GM23248 (cell line): ENCODE measurements at regions not wholly inside any gene's neighbourhood (a gene's known extent, or its start where the extent isn't known, plus 50 kb on each side); places are given as distances from the start of the nearest gene placed in this dataset.

ENCODE experiments used
- DNase-seq: peaks from one replicate; pipeline ENCODE4 v3.0.0-alpha.2; 2015
- H2AFZ ChIP-seq: fragments of 200-600 bp; sonication (generic); 2 replicates; pipeline ENCODE4 v1.6.1; 2016; ENCODE audit warnings: antibody characterized with exemption
- H3F3A ChIP-seq: fragments of 200-600 bp; sonication (generic); 2 replicates; pipeline ENCODE4 v1.6.1; 2016; ENCODE audit warnings: mild to moderate bottlenecking, antibody characterized with exemption, mixed run types; ENCODE audit not compliant: insufficient read depth
- H3K27ac ChIP-seq: fragments of 200-600 bp; sonication (generic); 2 replicates; pipeline ENCODE4 v1.5.1; 2016; ENCODE audit warnings: mild to moderate bottlenecking
- H3K27me3 ChIP-seq: fragments of 200-600 bp; sonication (generic); replicated peaks from 2 replicates; pipeline ENCODE4 v1.6.1; 2016; ENCODE audit warnings: mild to moderate bottlenecking; ENCODE audit not compliant: insufficient read depth
- H3K36me3 ChIP-seq: fragments of 200-600 bp; sonication (generic); 2 replicates; pipeline ENCODE4 v1.6.1; 2016; ENCODE audit warnings: low read depth, mild to moderate bottlenecking
- H3K4me1 ChIP-seq: fragments of 200-600 bp; sonication (generic); 2 replicates; pipeline ENCODE4 v1.6.1; 2016; ENCODE audit warnings: mild to moderate bottlenecking; ENCODE audit not compliant: insufficient read depth
- H3K4me2 ChIP-seq: fragments of 200-600 bp; sonication (generic); one replicate; pipeline ENCODE4 v1.6.1; 2016; ENCODE audit warnings: mild to moderate bottlenecking; ENCODE audit not compliant: unreplicated experiment
- H3K4me3 ChIP-seq: fragments of 200-600 bp; sonication (generic); 2 replicates; pipeline ENCODE4 v1.5.1; 2016; ENCODE audit warnings: mild to moderate bottlenecking
- H3K79me2 ChIP-seq: fragments of 200-600 bp; sonication (generic); 2 replicates; pipeline ENCODE4 v1.6.1; 2016; ENCODE audit warnings: mild to moderate bottlenecking; ENCODE audit not compliant: insufficient read depth
- H3K9ac ChIP-seq: fragments of 200-600 bp; sonication (generic); 2 replicates; pipeline ENCODE4 v1.6.1; 2016; ENCODE audit warnings: mild to moderate bottlenecking
- H3K9me2 ChIP-seq: fragments of 200-600 bp; sonication (generic); 2 replicates; pipeline ENCODE4 v1.6.1; 2016; ENCODE audit warnings: mixed run types, mild to moderate bottlenecking, moderate library complexity; ENCODE audit not compliant: insufficient read depth
- H3K9me3 ChIP-seq: fragments of 200-600 bp; sonication (generic); one replicate; pipeline ENCODE4 v1.6.1; 2017; ENCODE audit warnings: low read depth
- H4K20me1 ChIP-seq: fragments of 200-600 bp; sonication (generic); 2 replicates; pipeline ENCODE4 v1.6.0; 2016; ENCODE audit not compliant: insufficient read depth
- EZH2 ChIP-seq: fragments of 200-600 bp; sonication (generic); IDR thresholded peaks from 2 replicates; pipeline ENCODE4 v1.6.1; 2018; ENCODE audit warnings: antibody characterized with exemption, mild to moderate bottlenecking; ENCODE audit not compliant: insufficient read depth, poor library complexity, severe bottlenecking
- EZH2phosphoT487 ChIP-seq: fragments of 200-600 bp; sonication (generic); IDR thresholded peaks from 2 replicates; pipeline ENCODE4 v1.6.1; 2018; ENCODE audit warnings: antibody characterized with exemption, moderate library complexity, mild to moderate bottlenecking, low read depth; ENCODE audit not compliant: insufficient read depth
- WGBS, 2 experiments: methylation state at CpG; one replicate each; pipeline ENCODE4 v1.1.6; 2015 to 2017; ENCODE audit warnings: low lambda C conversion rate in 2 of 2, low coverage in 1 of 2; ENCODE audit errors: missing lambda C conversion rate in 2 of 2; 5-methylcytosine and 5-hydroxymethylcytosine counted together
- in situ Hi-C: fragments of 300-500 bp; cut with MboI; formaldehyde crosslinking; loops from 2 replicates; pipeline ENCODE4 v1.15.0; 2020

DNA sequence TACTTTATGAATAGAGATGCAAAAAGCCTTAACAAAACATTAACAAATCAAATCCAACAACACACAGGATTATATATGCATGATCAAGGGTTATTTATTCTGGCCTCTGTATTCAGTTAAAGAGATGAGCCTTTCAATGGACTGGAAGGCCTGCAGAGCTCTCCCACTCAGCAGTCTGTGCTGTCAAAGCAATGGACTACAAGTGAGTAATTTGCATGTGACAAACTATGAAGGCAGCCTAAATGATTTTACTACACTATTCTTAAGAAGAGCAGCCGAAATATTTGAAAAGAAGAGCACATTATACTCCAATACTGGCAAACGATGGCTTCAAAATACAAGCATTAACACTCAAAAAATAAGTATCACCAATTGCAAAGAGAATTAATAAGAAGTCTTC, 250.4 kb upstream of the HSFY2 start:
- TF ChIP-seq EZH2phosphoT487 (no peak), EZH2 (no peak)
- no peaks in the 10 kb centered on the region for H3K9me2 ChIP-seq
- 0 out of 2 replicates have a peak, but pooled peaks cover 6% of the 10 kb centered on the region for H3K79me2 ChIP-seq
- H4K20me1 ChIP-seq, result no peaks in the 10 kb centered on the region
- in situ Hi-C loops, result no loop called here
- no peaks in the 10 kb centered on the region for H3K36me3 ChIP-seq
- no peaks in the 10 kb centered on the region for H3K4me1 ChIP-seq
- H3K27me3 ChIP-seq, result no peaks in the 10 kb centered on the region
- H3K27ac ChIP-seq, result no peak overlapping the region
- no peaks in the 10 kb centered on the region for H3K9me3 ChIP-seq
- H2AFZ ChIP-seq, result no peak overlapping the region
- no peak overlapping the region for H3K9ac ChIP-seq
- WGBS, 2 experiments, result 0 to 9% methylated on average over 2 of the region's 2 CpGs
- 0 out of 2 replicates have a peak, but pooled peaks cover 5% of the 10 kb centered on the region for H3F3A ChIP-seq
- peak; percentile 24 for DNase-seq
- H3K4me3 ChIP-seq, result no peak overlapping the region
- no peak overlapping the region for H3K4me2 ChIP-seq

DNA sequence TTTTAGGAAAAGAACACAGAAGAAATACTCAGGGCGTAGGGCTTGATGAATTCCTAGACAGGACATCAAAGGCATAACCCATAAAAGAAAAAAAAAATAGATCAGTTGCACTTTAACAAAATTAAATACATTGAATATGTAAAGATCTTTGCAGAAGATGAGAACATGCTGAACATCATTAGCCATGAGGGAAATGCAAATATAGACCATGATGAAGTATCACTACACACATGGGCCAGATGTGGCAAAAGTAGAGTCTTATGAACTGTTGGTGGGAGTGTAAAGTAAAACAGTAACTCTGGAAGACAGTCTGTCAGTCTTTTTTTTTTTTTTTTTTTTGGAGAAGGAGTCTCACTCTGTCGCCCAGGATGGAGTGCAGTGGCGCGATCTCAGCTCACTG, 246.7 kb upstream of the HSFY2 start:
- no peak overlapping the region for H3K4me3 ChIP-seq
- 97 to 100% methylated on average over 1 to 4 of the region's 4 CpGs for WGBS, 2 experiments
- no peaks in the 10 kb centered on the region for H4K20me1 ChIP-seq
- no peak for DNase-seq
- no peaks in the 10 kb centered on the region for H3K27me3 ChIP-seq
- in situ Hi-C loops, result no loop called here
- H3K4me1 ChIP-seq, result no peaks in the 10 kb centered on the region
- H3F3A ChIP-seq, result 0 out of 2 replicates have a peak, but pooled peaks cover 5% of the 10 kb centered on the region
- no peak overlapping the region for H3K27ac ChIP-seq
- 0 out of 2 replicates have a peak, but pooled peaks cover 6% of the 10 kb centered on the region for H3K79me2 ChIP-seq
- no peak overlapping the region for H3K9ac ChIP-seq
- H3K9me3 ChIP-seq, result no peaks in the 10 kb centered on the region
- no peaks in the 10 kb centered on the region for H3K9me2 ChIP-seq
- H2AFZ ChIP-seq, result no peak overlapping the region
- no peak overlapping the region for H3K4me2 ChIP-seq
- H3K36me3 ChIP-seq, result no peaks in the 10 kb centered on the region
- no peak for TF ChIP-seq EZH2phosphoT487
- no peak for TF ChIP-seq EZH2

DNA sequence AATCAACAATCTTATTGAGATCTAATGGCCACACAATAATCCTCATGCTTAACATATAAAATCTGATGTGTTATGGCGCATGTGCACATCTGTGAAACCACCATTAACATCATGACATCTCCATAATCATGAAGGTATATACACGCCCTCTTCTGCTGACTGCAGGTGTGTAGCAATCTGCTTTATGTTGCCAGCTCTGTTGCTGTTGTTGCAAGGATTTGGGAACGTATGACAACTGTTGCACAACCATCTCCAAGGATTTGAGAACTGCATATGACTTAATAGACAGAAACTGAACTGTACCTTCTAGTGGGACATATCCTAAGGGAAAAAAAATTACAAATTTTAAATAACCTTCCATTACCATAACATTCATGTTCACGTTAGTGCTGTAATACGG, 243.5 kb upstream of the HSFY2 start:
- no peak for TF ChIP-seq EZH2phosphoT487
- no peaks in the 10 kb centered on the region for H3K36me3 ChIP-seq
- WGBS, 2 experiments, result 86 to 87% methylated on average over 5 of the region's 5 CpGs
- H3K27me3 ChIP-seq, result no peaks in the 10 kb centered on the region
- no peak for DNase-seq
- in situ Hi-C loops, result no loop called here
- no peak overlapping the region for H3K4me3 ChIP-seq
- no peaks in the 10 kb centered on the region for H3K79me2 ChIP-seq
- peaks cover 5% of the 10 kb centered on the region; the same call in 1 of the 2 replicates for H3K4me1 ChIP-seq
- no peak overlapping the region for H3K27ac ChIP-seq
- H4K20me1 ChIP-seq, result peaks cover 5% of the 10 kb centered on the region; the same call in 1 of the 2 replicates
- no peak overlapping the region for H3K4me2 ChIP-seq
- H3K9me3 ChIP-seq, result no peaks in the 10 kb centered on the region
- H3K9ac ChIP-seq, result no peak overlapping the region
- no peak overlapping the region for H2AFZ ChIP-seq
- 0 out of 2 replicates have a peak, but pooled peaks cover 3% of the 10 kb centered on the region for H3F3A ChIP-seq
- H3K9me2 ChIP-seq, result no peaks in the 10 kb centered on the region

DNA sequence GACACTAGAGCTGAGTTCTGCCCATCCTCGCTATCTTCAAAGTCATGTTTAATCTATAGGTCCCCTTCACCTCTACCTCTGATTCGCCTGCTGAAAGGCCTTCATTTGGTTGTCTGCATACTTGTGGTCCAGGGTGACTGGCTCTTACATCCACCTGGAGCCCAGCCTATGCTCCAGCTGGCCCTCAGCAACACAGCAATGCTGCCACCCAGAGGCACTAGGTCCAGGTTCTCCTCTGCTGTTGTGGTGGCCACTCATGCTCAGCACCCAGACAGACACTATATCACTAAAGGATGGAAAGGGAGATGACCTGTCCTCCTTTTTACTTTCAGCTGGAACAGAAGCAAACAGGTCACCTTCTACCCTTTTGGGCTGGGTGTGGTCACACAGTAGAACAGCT, 242.3 kb upstream of the HSFY2 start:
- DNase-seq, result peak; percentile 28
- H3K9me3 ChIP-seq, result no peaks in the 10 kb centered on the region
- no peaks in the 10 kb centered on the region for H3K27me3 ChIP-seq
- no peaks in the 10 kb centered on the region for H3K36me3 ChIP-seq
- no peak overlapping the region for H3K4me3 ChIP-seq
- H2AFZ ChIP-seq, result no peak overlapping the region
- WGBS, 2 experiments, result 66 to 81% methylated on average over 2 of the region's 2 CpGs
- no peaks in the 10 kb centered on the region for H3K79me2 ChIP-seq
- TF ChIP-seq EZH2, result no peak
- peaks cover 5% of the 10 kb centered on the region; the same call in 1 of the 2 replicates for H3K4me1 ChIP-seq
- peaks cover 7% of the 10 kb centered on the region; the same call in 1 of the 2 replicates for H4K20me1 ChIP-seq
- H3K9ac ChIP-seq, result no peak overlapping the region
- no peak overlapping the region for H3K27ac ChIP-seq
- in situ Hi-C loops, result no loop called here
- no peaks in the 10 kb centered on the region for H3K9me2 ChIP-seq
- H3K4me2 ChIP-seq, result no peak overlapping the region
- H3F3A ChIP-seq, result 0 out of 2 replicates have a peak, but pooled peaks cover 3% of the 10 kb centered on the region

DNA sequence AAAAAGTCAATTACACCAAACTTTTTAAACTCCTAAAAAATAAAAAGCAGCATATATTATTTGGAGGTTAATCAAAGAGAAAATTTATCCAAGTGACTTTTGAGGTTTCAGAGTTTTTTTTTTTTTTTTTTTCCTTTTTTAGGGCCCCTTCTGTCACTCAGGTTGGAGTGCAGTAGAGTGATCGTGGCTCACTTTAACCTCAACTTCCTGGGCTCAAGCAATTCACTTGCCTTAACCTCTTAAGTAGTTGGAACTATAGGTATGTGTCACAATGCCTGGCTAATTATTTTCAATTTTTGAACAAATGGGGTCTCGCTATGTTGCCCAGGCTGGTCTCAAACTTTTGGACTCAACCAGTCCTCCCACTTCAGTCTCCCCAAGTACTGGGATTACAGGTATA, 241.7 kb upstream of the HSFY2 start:
- Histone ChIP-seq H3K9me3 (no peaks in the 10 kb centered on the region), H2AFZ (no peak overlapping the region), H3K36me3 (no peaks in the 10 kb centered on the region), H3K4me2 (no peak overlapping the region), H3K27ac (no peak overlapping the region), H4K20me1 (peaks cover 7% of the 10 kb centered on the region; the same call in 1 of the 2 replicates), H3F3A (0 out of 2 replicates have a peak, but pooled peaks cover 3% of the 10 kb centered on the region), H3K9me2 (no peaks in the 10 kb centered on the region), H3K27me3 (no peaks in the 10 kb centered on the region), H3K4me1 (peaks cover 5% of the 10 kb centered on the region; the same call in 1 of the 2 replicates), H3K79me2 (no peaks in the 10 kb centered on the region), H3K4me3 (no peak overlapping the region), H3K9ac (no peak overlapping the region)
- no peak for DNase-seq
- 90 to 100% methylated on average over 1 to 2 of the region's 2 CpGs for whole genome bisulfite sequencing, 2 experiments
- in situ Hi-C loops, result no loop called here
- TF ChIP-seq EZH2 (no peak), EZH2phosphoT487 (no peak)
